ENCODE measurements at regions not wholly inside any gene's neighbourhood (a gene's known extent, or its start where the extent isn't known, plus 50 kb on each side); places are given as distances from the start of the nearest gene placed in this dataset.

- in situ Hi-C loops (cut with MboI; ENCODE audit: low sequenced_read_pairs), result no loop called here
Measured at GRCh38 chr7:142349670-142350405, 92.0 kb upstream of the PRSS58 start.

GRCh38 chr7:142348921-142349405, 91.1 kb upstream of the PRSS58 start:
- in situ Hi-C loops (cut with MboI; ENCODE audit: low sequenced_read_pairs), result no loop called here

GRCh38 chr7:142348100-142348499, 90.2 kb upstream of the PRSS58 start:
- in situ Hi-C loops (cut with MboI; ENCODE audit: low sequenced_read_pairs), result no loop called here

GRCh38 chr7:142347091-142347490, 89.2 kb upstream of the PRSS58 start:
- in situ Hi-C loops (cut with MboI; ENCODE audit: low sequenced_read_pairs), result no loop called here

- in situ Hi-C loops (cut with MboI; ENCODE audit: low sequenced_read_pairs), result no loop called here
Measured at GRCh38 chr7:142345811-142346210, 88.0 kb upstream of the PRSS58 start.

GRCh38 chr7:142338633-142339501, 81.0 kb upstream of the PRSS58 start:
- in situ Hi-C loops (cut with MboI; ENCODE audit: low sequenced_read_pairs), result no loop called here

GRCh38 chr7:142337054-142338001, 79.5 kb upstream of the PRSS58 start:
- in situ Hi-C loops (cut with MboI; ENCODE audit: low sequenced_read_pairs), result no loop called here

- in situ Hi-C loops (cut with MboI; ENCODE audit: low sequenced_read_pairs), result no loop called here
Measured at GRCh38 chr7:142334806-142335205, 76.9 kb upstream of the PRSS58 start.

GRCh38 chr7:142334236-142334635, 76.4 kb upstream of the PRSS58 start:
- in situ Hi-C loops (cut with MboI; ENCODE audit: low sequenced_read_pairs), result no loop called here

GRCh38 chr7:142332421-142332820, 74.6 kb upstream of the PRSS58 start:
- in situ Hi-C loops (cut with MboI; ENCODE audit: low sequenced_read_pairs), result no loop called here

- in situ Hi-C loops (cut with MboI; ENCODE audit: low sequenced_read_pairs), result no loop called here
Measured at GRCh38 chr7:142331941-142332340, 74.1 kb upstream of the PRSS58 start.

- in situ Hi-C loops (cut with MboI; ENCODE audit: low sequenced_read_pairs), result no loop called here
Measured at GRCh38 chr7:142329062-142329790, 71.4 kb upstream of the PRSS58 start.

GRCh38 chr7:142328551-142328950, 70.7 kb upstream of the PRSS58 start:
- in situ Hi-C loops (cut with MboI; ENCODE audit: low sequenced_read_pairs), result no loop called here

- in situ Hi-C loops (cut with MboI; ENCODE audit: low sequenced_read_pairs), result no loop called here
Measured at GRCh38 chr7:142327628-142328405, 70.0 kb upstream of the PRSS58 start.

- in situ Hi-C loops (cut with MboI; ENCODE audit: low sequenced_read_pairs), result no loop called here
Measured at GRCh38 chr7:142323706-142324105, 65.8 kb upstream of the PRSS58 start.

GRCh38 chr7:142321391-142321790, 63.5 kb upstream of the PRSS58 start:
- in situ Hi-C loops (cut with MboI; ENCODE audit: low sequenced_read_pairs), result no loop called here

- in situ Hi-C loops (cut with MboI; ENCODE audit: low sequenced_read_pairs), result no loop called here
Measured at GRCh38 chr7:142320883-142321282, 63.0 kb upstream of the PRSS58 start.

- in situ Hi-C loops (cut with MboI; ENCODE audit: low sequenced_read_pairs), result no loop called here
Measured at GRCh38 chr7:142319970-142320369, 62.1 kb upstream of the PRSS58 start.

GRCh38 chr7:142314281-142314680, 56.4 kb upstream of the PRSS58 start:
- in situ Hi-C loops (cut with MboI; ENCODE audit: low sequenced_read_pairs), result no loop called here

Data from HL-60/S4 treated with phorbol 12-myristate 13-acetate at 8.2 ng/mL for 4 days and 3 days (cell line).